H9 (cell line): ENCODE measurements at regions not wholly inside any gene's neighbourhood (a gene's known extent, or its start where the extent isn't known, plus 50 kb on each side); places are given as distances from the start of the nearest gene placed in this dataset.

Experiments used
- DNase-seq: peaks from one replicate; pipeline ENCODE4 v3.0.0-alpha.2; 2017
- H2AFZ ChIP-seq: one replicate; pipeline ENCODE4 v1.6.1; 2013; ENCODE audit warnings: mild to moderate bottlenecking, low read length, control low read depth, moderate library complexity
- H2AK5ac ChIP-seq: 2 replicates; pipeline ENCODE4 v1.6.1; 2013; ENCODE audit warnings: low read length, control low read depth, mixed read lengths; ENCODE audit not compliant: insufficient read length
- H2BK120ac ChIP-seq: one replicate; pipeline ENCODE4 v1.6.1; 2013; ENCODE audit warnings: low read depth, mild to moderate bottlenecking, low read length, control low read depth, inconsistent platforms; ENCODE audit not compliant: poor library complexity, severe bottlenecking
- H2BK12ac ChIP-seq: 2 replicates; pipeline ENCODE4 v1.6.1; 2013; ENCODE audit warnings: low read length, control low read depth, mixed read lengths, low read depth; ENCODE audit not compliant: insufficient read length
- H2BK15ac ChIP-seq: 2 replicates; pipeline ENCODE4 v1.6.1; 2013; ENCODE audit warnings: low read depth, low read length, control low read depth
- H2BK20ac ChIP-seq: one replicate; pipeline ENCODE4 v1.6.1; 2013; ENCODE audit warnings: low read depth, mild to moderate bottlenecking, low read length, control low read depth, inconsistent platforms; ENCODE audit not compliant: poor library complexity, severe bottlenecking
- H2BK5ac ChIP-seq: 2 replicates; pipeline ENCODE4 v1.6.1; 2013; ENCODE audit warnings: low read length, control low read depth, mixed read lengths; ENCODE audit not compliant: insufficient read length
- H3K14ac ChIP-seq: 2 replicates; pipeline ENCODE4 v1.6.1; 2013; ENCODE audit warnings: low read length, control low read depth; ENCODE audit not compliant: insufficient read depth
- H3K18ac ChIP-seq: 2 replicates; pipeline ENCODE4 v1.6.1; 2013; ENCODE audit warnings: low read depth, mild to moderate bottlenecking, mixed read lengths, low read length, control low read depth; ENCODE audit not compliant: insufficient read length
- H3K23ac ChIP-seq: 2 replicates; pipeline ENCODE4 v1.6.1; 2013; ENCODE audit warnings: low read length, control low read depth, mixed read lengths, low read depth; ENCODE audit not compliant: insufficient read length
- H3K23me2 ChIP-seq: 2 replicates; pipeline ENCODE4 v1.6.1; 2013; ENCODE audit warnings: low read depth, mild to moderate bottlenecking, mixed read lengths, low read length, control low read depth; ENCODE audit not compliant: insufficient read length, poor library complexity, severe bottlenecking
- H3K27ac ChIP-seq: 2 replicates; pipeline ENCODE4 v1.5.1; 2013; ENCODE audit warnings: low read length, control low read depth, mixed read lengths, low read depth; ENCODE audit not compliant: insufficient read length
- H3K27me3 ChIP-seq: 2 replicates; pipeline ENCODE4 v1.6.1; 2013; ENCODE audit warnings: low read length, control low read depth, inconsistent platforms; ENCODE audit not compliant: insufficient read depth
- H3K4ac ChIP-seq: 2 replicates; pipeline ENCODE4 v1.6.1; 2013; ENCODE audit warnings: low read depth, mild to moderate bottlenecking, control low read depth, inconsistent platforms, low read length, moderate library complexity
- H3K4me1 ChIP-seq: 2 replicates; pipeline ENCODE4 v1.6.1; 2013; ENCODE audit warnings: low read length, control low read depth, inconsistent platforms; ENCODE audit not compliant: insufficient read depth
- H3K4me2 ChIP-seq: 2 replicates; pipeline ENCODE4 v1.6.1; 2013; ENCODE audit warnings: low read length, control low read depth, mixed read lengths; ENCODE audit not compliant: insufficient read length, insufficient read depth
- H3K56ac ChIP-seq: 2 replicates; pipeline ENCODE4 v1.6.1; 2013; ENCODE audit warnings: low read depth, mild to moderate bottlenecking, mixed read lengths, low read length, control low read depth; ENCODE audit not compliant: insufficient read length
- H3K79me1 ChIP-seq: 2 replicates; pipeline ENCODE4 v1.6.1; 2013; ENCODE audit warnings: low read depth, mild to moderate bottlenecking, moderate library complexity, low read length, control low read depth, inconsistent platforms; ENCODE audit not compliant: insufficient read depth, poor library complexity, severe bottlenecking
- H3K79me2 ChIP-seq: 2 replicates; pipeline ENCODE4 v1.6.1; 2013; ENCODE audit warnings: low read length, control low read depth, inconsistent platforms; ENCODE audit not compliant: insufficient read depth
- H3K9ac ChIP-seq: 2 replicates; pipeline ENCODE4 v1.6.1; 2013; ENCODE audit warnings: low read length, control low read depth, mixed read lengths; ENCODE audit not compliant: insufficient read length; ENCODE audit errors: extremely low read depth
- H3K9me3 ChIP-seq: one replicate; pipeline ENCODE4 v1.6.1; 2013; ENCODE audit warnings: low read depth, low read length, inconsistent platforms; ENCODE audit not compliant: control insufficient read depth
- H3T11ph ChIP-seq: one replicate; pipeline ENCODE4 v1.6.1; 2013; ENCODE audit warnings: mild to moderate bottlenecking, low read length, control low read depth, inconsistent platforms
- H4K20me1 ChIP-seq: one replicate; pipeline ENCODE4 v1.6.1; 2013; ENCODE audit not compliant: control insufficient read depth, insufficient read length, insufficient read depth
- H4K5ac ChIP-seq: 2 replicates; pipeline ENCODE4 v1.6.1; 2013; ENCODE audit warnings: low read depth, mild to moderate bottlenecking, mixed read lengths, low read length, control low read depth; ENCODE audit not compliant: insufficient read length
- H4K8ac ChIP-seq: replicated peaks from 2 replicates; pipeline ENCODE4 v1.6.1; 2013; ENCODE audit warnings: low read length, control low read depth, mixed read lengths, low read depth; ENCODE audit not compliant: insufficient read length
- H4K91ac ChIP-seq: 2 replicates; pipeline ENCODE4 v1.6.1; 2013; ENCODE audit warnings: low read depth, mild to moderate bottlenecking, moderate library complexity, mixed read lengths, low read length, control low read depth; ENCODE audit not compliant: insufficient read length
- H3K27ac Mint-ChIP-seq, 3 experiments: 2 replicates in 2 of 3; 3 replicates in 1 of 3; pipeline ENCODE4 v1.8.0; 2020 to 2021; ENCODE audit warnings: mixed read lengths in 3 of 3, mild to moderate bottlenecking in 1 of 3, moderate library complexity in 1 of 3
- H3K27me3 Mint-ChIP-seq: 2 replicates; pipeline ENCODE4 v1.8.0; 2021; ENCODE audit warnings: low read depth, mild to moderate bottlenecking, moderate library complexity, mixed read lengths
- H3K36me3 Mint-ChIP-seq, 3 experiments: 2 replicates in 2 of 3; 3 replicates in 1 of 3; pipeline ENCODE4 v1.8.0; 2020 to 2021; ENCODE audit warnings: low read depth in 3 of 3, mixed read lengths in 3 of 3; ENCODE audit not compliant: insufficient read depth in 1 of 3
- H3K4me1 Mint-ChIP-seq, 2 experiments: 2 replicates each; pipeline ENCODE4 v1.8.0; 2020; ENCODE audit warnings: mixed read lengths in 2 of 2
- H3K4me3 Mint-ChIP-seq, 2 experiments: 2 replicates in 1 of 2; 3 replicates in 1 of 2; pipeline ENCODE4 v1.8.0; 2020 to 2021; ENCODE audit warnings: mild to moderate bottlenecking in 2 of 2, mixed read lengths in 2 of 2, moderate library complexity in 1 of 2
- H3K9me3 Mint-ChIP-seq, 2 experiments: 2 replicates in 1 of 2; 3 replicates in 1 of 2; pipeline ENCODE4 v1.8.0; 2020; ENCODE audit warnings: mild to moderate bottlenecking in 2 of 2, mixed read lengths in 2 of 2, moderate library complexity in 1 of 2
- CTCF ChIP-seq: fragments of 200-600 bp; sonication (generic); conservative IDR thresholded peaks from 3 replicates; pipeline ENCODE4 v1.8.0; 2021; ENCODE audit warnings: antibody characterized with exemption, mild to moderate bottlenecking
- whole genome bisulfite sequencing: extraction: QIAGEN DNeasy Blood & Tissue Kit; methylation state at CpG from one replicate; pipeline ENCODE4 v1.1.7; 2013; ENCODE audit warnings: missing lambda C conversion rate, low lambda C conversion rate, mixed read lengths; ENCODE audit not compliant: insufficient read length; ENCODE audit errors: extremely low coverage; 5-methylcytosine and 5-hydroxymethylcytosine counted together

- Histone ChIP-seq H2AK5ac (no peak overlapping the region), H3K27me3 (no peaks in the 10 kb centered on the region), H4K91ac (no peak overlapping the region), H3K4ac (no peak overlapping the region), H3K23ac (no peak overlapping the region), H3T11ph (no peak overlapping the region), H4K8ac (no peak overlapping the region), H3K27ac (no peak overlapping the region), H4K20me1 (no peaks in the 10 kb centered on the region), H2BK12ac (no peak overlapping the region), H4K5ac (no peak overlapping the region), H2BK15ac (no peak overlapping the region), H3K9ac (no peak overlapping the region), H3K56ac (no peak overlapping the region), H3K9me3 (no peaks in the 10 kb centered on the region), H3K79me1 (no peaks in the 10 kb centered on the region), H3K79me2 (no peaks in the 10 kb centered on the region), H3K23me2 (no peaks in the 10 kb centered on the region), H3K14ac (no peak overlapping the region), H3K4me1 (peaks cover 2% of the 10 kb centered on the region; the same call in 1 of the 2 replicates), H2BK20ac (no peak overlapping the region), H3K18ac (no peak overlapping the region), H2BK120ac (no peak overlapping the region), H3K4me2 (no peak overlapping the region), H2AFZ (no peak overlapping the region), H2BK5ac (no peak overlapping the region)
- 0 out of 4 replicates have a peak, but pooled peaks cover 0 to 3% of the 10 kb centered on the region in 2 experiments for H3K4me1 Mint-ChIP-seq
- peaks cover 0 to 8% (median 0%) of the 10 kb centered on the region in 3 experiments; a peak in 1 of 7 replicates for H3K36me3 Mint-ChIP-seq
- DNase-seq: no peak
- H3K27me3 Mint-ChIP-seq: no peaks in the 10 kb centered on the region
- no peak overlapping the region for H3K4me3 Mint-ChIP-seq
- no CpG with 5 or more reads among the region's 4 CpGs for WGBS
- no peak for TF ChIP-seq CTCF
- H3K27ac Mint-ChIP-seq: no peak overlapping the region
- peaks cover 5 to 10% of the 10 kb centered on the region in 2 experiments for H3K9me3 Mint-ChIP-seq
Observed at GRCh38 chr2:156901373-156902031, 356.0 kb upstream of the GALNT5 start.
